H9 (cell line): ENCODE measurements at regions not wholly inside any gene's neighbourhood (a gene's known extent, or its start where the extent isn't known, plus 50 kb on each side); places are given as distances from the start of the nearest gene placed in this dataset.

Experiments
- DNase-seq: peaks from one replicate; pipeline ENCODE4 v3.0.0-alpha.2; 2017
- H2AFZ ChIP-seq: one replicate; pipeline ENCODE4 v1.6.1; 2013; ENCODE audit warnings: mild to moderate bottlenecking, low read length, control low read depth, moderate library complexity
- H2AK5ac ChIP-seq: 2 replicates; pipeline ENCODE4 v1.6.1; 2013; ENCODE audit warnings: low read length, control low read depth, mixed read lengths; ENCODE audit not compliant: insufficient read length
- H2BK120ac ChIP-seq: one replicate; pipeline ENCODE4 v1.6.1; 2013; ENCODE audit warnings: low read depth, mild to moderate bottlenecking, low read length, control low read depth, inconsistent platforms; ENCODE audit not compliant: poor library complexity, severe bottlenecking
- H2BK12ac ChIP-seq: 2 replicates; pipeline ENCODE4 v1.6.1; 2013; ENCODE audit warnings: low read length, control low read depth, mixed read lengths, low read depth; ENCODE audit not compliant: insufficient read length
- H2BK15ac ChIP-seq: 2 replicates; pipeline ENCODE4 v1.6.1; 2013; ENCODE audit warnings: low read depth, low read length, control low read depth
- H2BK20ac ChIP-seq: one replicate; pipeline ENCODE4 v1.6.1; 2013; ENCODE audit warnings: low read depth, mild to moderate bottlenecking, low read length, control low read depth, inconsistent platforms; ENCODE audit not compliant: poor library complexity, severe bottlenecking
- H2BK5ac ChIP-seq: 2 replicates; pipeline ENCODE4 v1.6.1; 2013; ENCODE audit warnings: low read length, control low read depth, mixed read lengths; ENCODE audit not compliant: insufficient read length
- H3K14ac ChIP-seq: 2 replicates; pipeline ENCODE4 v1.6.1; 2013; ENCODE audit warnings: low read length, control low read depth; ENCODE audit not compliant: insufficient read depth
- H3K18ac ChIP-seq: 2 replicates; pipeline ENCODE4 v1.6.1; 2013; ENCODE audit warnings: low read depth, mild to moderate bottlenecking, mixed read lengths, low read length, control low read depth; ENCODE audit not compliant: insufficient read length
- H3K23ac ChIP-seq: 2 replicates; pipeline ENCODE4 v1.6.1; 2013; ENCODE audit warnings: low read length, control low read depth, mixed read lengths, low read depth; ENCODE audit not compliant: insufficient read length
- H3K23me2 ChIP-seq: 2 replicates; pipeline ENCODE4 v1.6.1; 2013; ENCODE audit warnings: low read depth, mild to moderate bottlenecking, mixed read lengths, low read length, control low read depth; ENCODE audit not compliant: insufficient read length, poor library complexity, severe bottlenecking
- H3K27ac ChIP-seq: 2 replicates; pipeline ENCODE4 v1.5.1; 2013; ENCODE audit warnings: low read length, control low read depth, mixed read lengths, low read depth; ENCODE audit not compliant: insufficient read length
- H3K27me3 ChIP-seq: 2 replicates; pipeline ENCODE4 v1.6.1; 2013; ENCODE audit warnings: low read length, control low read depth, inconsistent platforms; ENCODE audit not compliant: insufficient read depth
- H3K4ac ChIP-seq: 2 replicates; pipeline ENCODE4 v1.6.1; 2013; ENCODE audit warnings: low read depth, mild to moderate bottlenecking, control low read depth, inconsistent platforms, low read length, moderate library complexity
- H3K4me1 ChIP-seq: 2 replicates; pipeline ENCODE4 v1.6.1; 2013; ENCODE audit warnings: low read length, control low read depth, inconsistent platforms; ENCODE audit not compliant: insufficient read depth
- H3K4me2 ChIP-seq: 2 replicates; pipeline ENCODE4 v1.6.1; 2013; ENCODE audit warnings: low read length, control low read depth, mixed read lengths; ENCODE audit not compliant: insufficient read length, insufficient read depth
- H3K56ac ChIP-seq: 2 replicates; pipeline ENCODE4 v1.6.1; 2013; ENCODE audit warnings: low read depth, mild to moderate bottlenecking, mixed read lengths, low read length, control low read depth; ENCODE audit not compliant: insufficient read length
- H3K79me1 ChIP-seq: 2 replicates; pipeline ENCODE4 v1.6.1; 2013; ENCODE audit warnings: low read depth, mild to moderate bottlenecking, moderate library complexity, low read length, control low read depth, inconsistent platforms; ENCODE audit not compliant: insufficient read depth, poor library complexity, severe bottlenecking
- H3K79me2 ChIP-seq: 2 replicates; pipeline ENCODE4 v1.6.1; 2013; ENCODE audit warnings: low read length, control low read depth, inconsistent platforms; ENCODE audit not compliant: insufficient read depth
- H3K9ac ChIP-seq: 2 replicates; pipeline ENCODE4 v1.6.1; 2013; ENCODE audit warnings: low read length, control low read depth, mixed read lengths; ENCODE audit not compliant: insufficient read length; ENCODE audit errors: extremely low read depth
- H3K9me3 ChIP-seq: one replicate; pipeline ENCODE4 v1.6.1; 2013; ENCODE audit warnings: low read depth, low read length, inconsistent platforms; ENCODE audit not compliant: control insufficient read depth
- H3T11ph ChIP-seq: one replicate; pipeline ENCODE4 v1.6.1; 2013; ENCODE audit warnings: mild to moderate bottlenecking, low read length, control low read depth, inconsistent platforms
- H4K20me1 ChIP-seq: one replicate; pipeline ENCODE4 v1.6.1; 2013; ENCODE audit not compliant: control insufficient read depth, insufficient read length, insufficient read depth
- H4K5ac ChIP-seq: 2 replicates; pipeline ENCODE4 v1.6.1; 2013; ENCODE audit warnings: low read depth, mild to moderate bottlenecking, mixed read lengths, low read length, control low read depth; ENCODE audit not compliant: insufficient read length
- H4K8ac ChIP-seq: replicated peaks from 2 replicates; pipeline ENCODE4 v1.6.1; 2013; ENCODE audit warnings: low read length, control low read depth, mixed read lengths, low read depth; ENCODE audit not compliant: insufficient read length
- H4K91ac ChIP-seq: 2 replicates; pipeline ENCODE4 v1.6.1; 2013; ENCODE audit warnings: low read depth, mild to moderate bottlenecking, moderate library complexity, mixed read lengths, low read length, control low read depth; ENCODE audit not compliant: insufficient read length
- H3K27ac Mint-ChIP-seq, 3 experiments: 2 replicates in 2 of 3; 3 replicates in 1 of 3; pipeline ENCODE4 v1.8.0; 2020 to 2021; ENCODE audit warnings: mixed read lengths in 3 of 3, mild to moderate bottlenecking in 1 of 3, moderate library complexity in 1 of 3
- H3K27me3 Mint-ChIP-seq: 2 replicates; pipeline ENCODE4 v1.8.0; 2021; ENCODE audit warnings: low read depth, mild to moderate bottlenecking, moderate library complexity, mixed read lengths
- H3K36me3 Mint-ChIP-seq, 3 experiments: 2 replicates in 2 of 3; 3 replicates in 1 of 3; pipeline ENCODE4 v1.8.0; 2020 to 2021; ENCODE audit warnings: low read depth in 3 of 3, mixed read lengths in 3 of 3; ENCODE audit not compliant: insufficient read depth in 1 of 3
- H3K4me1 Mint-ChIP-seq, 2 experiments: 2 replicates each; pipeline ENCODE4 v1.8.0; 2020; ENCODE audit warnings: mixed read lengths in 2 of 2
- H3K4me3 Mint-ChIP-seq, 2 experiments: 2 replicates in 1 of 2; 3 replicates in 1 of 2; pipeline ENCODE4 v1.8.0; 2020 to 2021; ENCODE audit warnings: mild to moderate bottlenecking in 2 of 2, mixed read lengths in 2 of 2, moderate library complexity in 1 of 2
- H3K9me3 Mint-ChIP-seq, 2 experiments: 2 replicates in 1 of 2; 3 replicates in 1 of 2; pipeline ENCODE4 v1.8.0; 2020; ENCODE audit warnings: mild to moderate bottlenecking in 2 of 2, mixed read lengths in 2 of 2, moderate library complexity in 1 of 2
- CTCF ChIP-seq: fragments of 200-600 bp; sonication (generic); conservative IDR thresholded peaks from 3 replicates; pipeline ENCODE4 v1.8.0; 2021; ENCODE audit warnings: antibody characterized with exemption, mild to moderate bottlenecking
- WGBS: extraction: QIAGEN DNeasy Blood & Tissue Kit; methylation state at CpG from one replicate; pipeline ENCODE4 v1.1.7; 2013; ENCODE audit warnings: missing lambda C conversion rate, low lambda C conversion rate, mixed read lengths; ENCODE audit not compliant: insufficient read length; ENCODE audit errors: extremely low coverage; 5-methylcytosine and 5-hydroxymethylcytosine counted together

- no peak overlapping the region for H2BK15ac ChIP-seq
- no peaks in the 10 kb centered on the region for H3K79me2 ChIP-seq
- no peak overlapping the region for H3K9ac ChIP-seq
- no peak overlapping the region for H2BK20ac ChIP-seq
- H3T11ph ChIP-seq, result no peak overlapping the region
- no peak for TF ChIP-seq CTCF
- no peak overlapping the region for H2BK12ac ChIP-seq
- H3K4me1 ChIP-seq, result no peaks in the 10 kb centered on the region
- H4K8ac ChIP-seq, result no peak overlapping the region
- H3K4me1 Mint-ChIP-seq, result no peaks in the 10 kb centered on the region
- no peak overlapping the region for H3K23ac ChIP-seq
- no peaks in the 10 kb centered on the region; the same call in 1 of the 2 replicates for H3K27me3 Mint-ChIP-seq
- H2AFZ ChIP-seq, result no peak overlapping the region
- no peak overlapping the region for H3K4me3 Mint-ChIP-seq
- H3K27ac Mint-ChIP-seq, result no peak overlapping the region
- no peak overlapping the region for H2BK120ac ChIP-seq
- H4K5ac ChIP-seq, result no peak overlapping the region
- H4K91ac ChIP-seq, result no peak overlapping the region
- no peaks in the 10 kb centered on the region for H3K23me2 ChIP-seq
- H3K27me3 ChIP-seq, result no peaks in the 10 kb centered on the region
- no peaks in the 10 kb centered on the region for H4K20me1 ChIP-seq
- DNase-seq, result no peak
- no peaks in the 10 kb centered on the region for H3K9me3 ChIP-seq
- WGBS, result no CpG with 5 or more reads among the region's 1 CpG
- no peak overlapping the region for H3K4ac ChIP-seq
- H2AK5ac ChIP-seq, result no peak overlapping the region
- no peak overlapping the region for H3K56ac ChIP-seq
- H3K36me3 Mint-ChIP-seq, result no peaks in the 10 kb centered on the region
- H3K18ac ChIP-seq, result no peak overlapping the region
- no peak overlapping the region for H2BK5ac ChIP-seq
- H3K27ac ChIP-seq, result no peak overlapping the region
- no peaks in the 10 kb centered on the region for H3K79me1 ChIP-seq
- H3K14ac ChIP-seq, result no peak overlapping the region
- H3K9me3 Mint-ChIP-seq, result no peaks in the 10 kb centered on the region
- no peak overlapping the region for H3K4me2 ChIP-seq
Measured at GRCh38 chr6:21448485-21449109, 145.0 kb upstream of the SOX4 start.
